NCI-H1092 (cell line): ENCODE measurements at regions not wholly inside any gene's neighbourhood (a gene's known extent, or its start where the extent isn't known, plus 50 kb on each side); places are given as distances from the start of the nearest gene placed in this dataset.
"Not testable (repeated sequence)": the region's sequence is repeated elsewhere in the genome, so short reads cannot be mapped to it uniquely, and the experiment has no call there.

Source experiments
- DNase-seq: peaks from one replicate; lab custom pipeline; 2025; lab: John Stamatoyannopoulos, UW

DNA sequence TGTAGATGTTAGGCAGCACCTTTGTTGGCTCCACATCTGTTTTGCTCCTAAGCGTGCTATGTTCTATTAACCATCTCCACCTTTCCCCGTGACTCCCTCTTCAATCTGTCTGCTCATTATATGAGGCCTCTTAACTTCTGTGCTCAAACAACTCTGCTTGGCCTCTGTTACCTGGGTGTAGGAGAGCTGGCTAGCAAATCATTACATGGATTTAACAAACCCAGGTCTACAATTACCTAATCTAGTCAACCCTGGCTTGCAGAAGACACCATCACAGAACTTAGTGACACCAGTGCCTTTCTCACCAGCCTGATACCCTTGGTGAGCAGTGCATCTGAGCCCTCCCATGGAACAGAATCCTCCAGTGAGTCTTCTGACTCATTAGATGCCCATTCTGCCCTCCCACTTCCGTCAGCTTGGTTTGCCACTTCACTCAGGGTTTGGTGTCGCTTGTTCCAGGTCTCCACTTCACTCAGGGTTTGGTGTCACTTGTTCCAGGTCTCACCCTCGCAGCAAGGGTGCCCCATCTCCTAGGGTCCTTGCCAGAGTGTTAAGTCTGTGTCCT is 92.0 kb upstream of the KIF26B start:
- DNase-seq, result no peak

- not testable (repeated sequence) for DNase-seq
Observed at GRCh38 chr1:245061808-245062207, 93.0 kb upstream of the KIF26B start.

- DNase-seq, result no peak
Observed at GRCh38 chr1:245060684-245061374, 94.0 kb upstream of the KIF26B start.

GRCh38 chr1:245059806-245060424 is 94.9 kb upstream of the KIF26B start:
- no peak for DNase-seq

DNA sequence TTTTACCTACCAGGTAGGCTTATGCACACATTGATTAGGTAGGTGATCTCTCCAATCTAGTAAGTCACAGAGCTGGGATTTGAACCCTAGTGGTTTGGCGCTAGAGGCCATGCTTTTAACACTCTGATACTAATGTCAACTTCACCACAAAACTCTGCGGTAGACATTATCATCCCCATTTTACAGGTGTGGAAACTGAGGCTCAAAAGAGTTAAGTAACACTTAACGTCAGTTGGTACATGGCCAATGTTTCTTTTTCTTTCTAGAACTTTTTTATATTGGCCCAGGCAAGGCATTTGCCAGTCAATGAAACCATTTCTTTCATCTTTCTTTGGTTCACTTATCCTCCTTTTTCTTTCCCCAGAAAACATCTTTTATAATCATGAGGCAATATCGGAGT is 95.9 kb upstream of the KIF26B start:
- DNase-seq, result no peak

GRCh38 chr1:245058436-245058835 is 96.3 kb upstream of the KIF26B start:
- no peak for DNase-seq

GRCh38 chr1:245056913-245057312 is 97.9 kb upstream of the KIF26B start:
- no peak for DNase-seq

GRCh38 chr1:245056296-245056695 is 98.5 kb upstream of the KIF26B start:
- DNase-seq, result not testable (repeated sequence)

DNA sequence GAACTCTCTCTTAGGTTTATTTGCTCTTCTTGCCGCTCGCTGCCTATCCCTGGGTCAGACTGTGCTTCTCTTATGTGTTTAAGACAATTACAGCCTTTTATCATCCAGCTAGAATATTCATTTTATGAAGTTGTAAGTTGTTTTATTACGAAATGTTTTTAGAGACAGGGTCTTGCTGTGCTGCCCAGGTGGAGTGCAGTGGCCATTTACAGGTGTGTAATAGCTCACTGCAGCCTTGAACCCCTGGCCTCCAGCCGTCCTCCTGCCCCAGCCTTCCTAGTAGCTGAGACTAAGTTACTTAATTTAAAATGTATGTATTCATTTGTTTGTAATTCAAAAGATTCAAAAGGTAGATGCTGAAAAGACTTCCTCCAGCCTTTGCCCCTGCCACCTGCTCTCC is 99.0 kb upstream of the KIF26B start:
- no peak for DNase-seq

- DNase-seq, result no peak
Observed at GRCh38 chr1:245054507-245055270, 100.1 kb upstream of the KIF26B start.

GRCh38 chr1:245054105-245054504 is 100.7 kb upstream of the KIF26B start:
- no peak for DNase-seq

DNA sequence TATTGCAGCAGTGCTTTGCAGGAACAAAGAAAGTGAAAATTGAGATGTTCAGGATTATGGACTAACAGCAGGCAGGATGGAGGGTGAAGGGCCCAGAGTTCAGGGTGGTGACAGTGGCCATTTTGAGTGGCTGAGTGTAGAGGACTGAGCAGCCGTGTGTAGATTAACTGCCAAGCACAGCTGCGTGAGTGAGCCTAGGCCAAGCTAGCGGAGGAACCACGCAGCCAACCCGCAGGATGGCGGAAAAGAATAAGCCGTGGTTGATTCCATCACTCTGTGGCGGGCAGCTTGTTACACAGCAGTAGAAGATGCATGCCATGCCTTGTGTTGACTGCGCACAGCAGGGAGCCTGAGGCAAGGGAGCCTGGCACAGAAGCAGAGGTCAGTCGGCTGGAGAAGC is 102.5 kb upstream of the KIF26B start:
- no peak for DNase-seq

DNA sequence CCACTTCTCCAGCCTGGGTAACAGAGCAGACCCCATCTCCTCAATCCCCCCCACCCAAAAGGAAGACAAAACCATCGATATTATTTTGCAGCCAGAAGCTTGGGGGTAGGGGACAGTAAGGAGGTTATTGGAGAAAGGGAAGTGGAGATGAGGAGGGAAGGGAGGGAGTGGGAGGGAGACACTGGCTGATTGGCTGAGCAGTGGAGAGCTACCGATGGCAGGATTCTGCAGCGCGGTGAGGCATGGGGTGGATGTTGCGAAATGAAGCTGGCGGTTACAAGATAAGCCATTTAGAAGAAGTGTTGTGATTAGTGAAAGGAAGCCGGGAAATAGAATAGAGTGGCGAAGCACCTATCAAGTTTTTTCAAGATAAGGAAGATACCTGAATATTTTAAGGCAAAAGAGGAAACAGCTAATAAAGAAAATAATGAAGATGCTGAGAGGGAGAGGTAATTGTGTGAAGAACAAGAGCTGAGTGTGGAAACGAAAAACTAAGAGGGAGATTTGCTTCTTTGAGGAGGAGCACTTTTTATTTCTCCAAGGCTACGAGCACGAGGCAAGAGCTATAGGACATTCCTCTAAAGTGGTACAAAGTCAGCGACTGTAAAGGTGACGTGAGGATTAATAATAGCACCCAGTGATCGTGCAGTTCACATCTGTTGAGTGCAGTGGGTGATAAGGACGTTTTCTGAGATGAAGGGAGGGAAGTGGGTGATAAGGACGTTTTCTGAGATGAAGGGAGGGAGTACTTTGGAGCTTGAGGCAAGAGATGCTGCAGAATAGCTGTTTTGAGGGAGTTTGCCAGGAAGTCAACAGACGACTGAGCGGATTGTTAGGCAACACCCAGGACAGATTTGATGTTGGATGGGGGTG is 103.2 kb upstream of the KIF26B start:
- DNase-seq, result no peak

DNA sequence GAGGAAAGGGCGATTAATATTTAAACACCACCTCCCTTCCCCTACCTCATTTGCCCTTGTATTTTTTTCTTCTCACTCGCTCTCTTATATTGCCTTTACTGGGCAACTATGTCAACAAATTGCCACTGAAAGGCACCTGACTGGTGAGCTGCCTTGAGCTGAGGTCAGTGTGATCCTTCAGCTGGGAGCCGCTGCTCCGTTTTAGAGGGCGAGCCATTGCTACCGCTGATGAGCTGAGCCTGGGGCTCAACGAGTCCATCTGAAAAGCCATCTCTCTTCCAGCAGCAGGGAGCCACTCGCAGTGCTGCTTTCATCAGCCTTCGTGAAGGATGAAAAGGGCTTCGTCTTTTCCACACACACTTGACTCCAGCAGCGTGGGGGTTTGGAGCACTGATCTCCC is 108.0 kb upstream of the KIF26B start:
- DNase-seq, result peak; percentile 70

GRCh38 chr1:245046315-245046714 is 108.5 kb upstream of the KIF26B start:
- DNase-seq, result peak; percentile 47

- no peak for DNase-seq
Observed at GRCh38 chr1:245045087-245045881, 109.5 kb upstream of the KIF26B start.

GRCh38 chr1:245043611-245043940 is 111.2 kb upstream of the KIF26B start:
- no peak for DNase-seq

- DNase-seq, result no peak
Observed at GRCh38 chr1:245041058-245041698, 113.6 kb upstream of the KIF26B start.

- DNase-seq, result no peak
Observed at GRCh38 chr1:245039196-245039595, 115.6 kb upstream of the KIF26B start.

DNA sequence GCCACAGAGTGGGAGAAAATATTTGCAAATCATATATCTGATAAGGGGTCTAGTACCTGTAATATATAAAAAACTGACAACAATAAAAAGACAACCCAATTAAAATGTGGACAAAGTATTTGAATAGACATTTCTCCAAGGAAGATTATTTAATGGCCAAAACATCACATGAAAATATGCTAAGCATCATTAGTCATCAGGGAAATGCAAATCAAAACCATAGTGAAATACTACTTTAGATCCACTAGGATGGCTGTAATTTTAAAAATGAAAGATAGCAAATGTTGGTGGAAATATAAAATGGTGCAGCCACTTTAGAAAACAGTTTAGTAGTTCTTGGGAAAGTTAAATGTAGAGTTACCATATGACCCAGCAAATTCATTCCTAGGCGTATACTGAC is 118.7 kb upstream of the KIF26B start:
- DNase-seq, result no peak

DNA sequence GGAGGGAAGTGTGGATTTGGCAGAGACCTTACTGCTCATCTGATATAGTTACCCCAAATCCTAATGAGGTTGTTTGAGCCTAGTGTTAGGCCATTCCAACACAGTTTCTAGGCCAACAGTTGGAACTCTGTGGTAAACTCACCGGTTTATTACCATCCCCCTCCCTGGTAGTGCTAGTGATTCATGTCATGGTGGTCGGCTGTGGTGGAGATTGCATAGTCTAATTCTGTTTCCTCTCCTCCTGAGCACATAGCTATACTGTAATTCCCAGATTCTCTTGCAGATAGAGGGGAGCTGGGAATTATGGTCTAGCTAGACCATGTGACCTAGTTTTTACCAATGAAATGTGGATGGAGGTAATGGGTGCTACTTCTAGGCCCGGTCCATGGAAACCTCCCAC is 123.7 kb upstream of the KIF26B start:
- DNase-seq, result no peak
